ENCODE measurements at regions not wholly inside any gene's neighbourhood (a gene's known extent, or its start where the extent isn't known, plus 50 kb on each side); places are given as distances from the start of the nearest gene placed in this dataset.

- no peaks in the 10 kb centered on the region for H3K36me3 ChIP-seq (ENCODE audit: low read depth)
- H3K27ac ChIP-seq = no peak overlapping the region
- no peak overlapping the region for H3K4me2 ChIP-seq
- ChIA-PET CTCF (no interaction called here), POLR2A (ENCODE audit: unreplicated experiment) (no interaction called here)
- TF ChIP-seq, protein P1, sequence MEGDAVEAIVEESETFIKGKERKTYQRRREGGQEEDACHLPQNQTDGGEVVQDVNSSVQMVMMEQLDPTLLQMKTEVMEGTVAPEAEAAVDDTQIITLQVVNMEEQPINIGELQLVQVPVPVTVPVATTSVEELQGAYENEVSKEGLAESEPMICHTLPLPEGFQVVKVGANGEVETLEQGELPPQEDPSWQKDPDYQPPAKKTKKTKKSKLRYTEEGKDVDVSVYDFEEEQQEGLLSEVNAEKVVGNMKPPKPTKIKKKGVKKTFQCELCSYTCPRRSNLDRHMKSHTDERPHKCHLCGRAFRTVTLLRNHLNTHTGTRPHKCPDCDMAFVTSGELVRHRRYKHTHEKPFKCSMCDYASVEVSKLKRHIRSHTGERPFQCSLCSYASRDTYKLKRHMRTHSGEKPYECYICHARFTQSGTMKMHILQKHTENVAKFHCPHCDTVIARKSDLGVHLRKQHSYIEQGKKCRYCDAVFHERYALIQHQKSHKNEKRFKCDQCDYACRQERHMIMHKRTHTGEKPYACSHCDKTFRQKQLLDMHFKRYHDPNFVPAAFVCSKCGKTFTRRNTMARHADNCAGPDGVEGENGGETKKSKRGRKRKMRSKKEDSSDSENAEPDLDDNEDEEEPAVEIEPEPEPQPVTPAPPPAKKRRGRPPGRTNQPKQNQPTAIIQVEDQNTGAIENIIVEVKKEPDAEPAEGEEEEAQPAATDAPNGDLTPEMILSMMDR (conservative IDR thresholded peaks at IDR 0.05) = no peak
- TF ChIP-seq EZH2 (IDR thresholded peaks at IDR 0.05; ENCODE audit: low read depth) = no peak
- intact Hi-C loops (cut with micrococcal nuclease; ENCODE audit: unreplicated experiment) = no loop called here
- H3K27me3 ChIP-seq (ENCODE audit: insufficient read depth, low read depth) = peaks cover 97% of the 10 kb centered on the region
- no peaks in the 10 kb centered on the region for H4K20me1 ChIP-seq (ENCODE audit: insufficient read depth)
- no peak for DNase-seq
- BruUV-seq (replicated peaks) = no TSS peak
- H3F3A ChIP-seq (ENCODE audit: insufficient read depth, low read depth) = no peaks in the 10 kb centered on the region
- no peaks in the 10 kb centered on the region for H3K4me1 ChIP-seq (replicated peaks; ENCODE audit: insufficient read depth)
- no peak overlapping the region for H3K4me3 ChIP-seq
- no peak overlapping the region for H2AFZ ChIP-seq
- no peaks in the 10 kb centered on the region for H3K79me2 ChIP-seq (ENCODE audit: low read depth)
- no peaks in the 10 kb centered on the region for H3K9me3 ChIP-seq (ENCODE audit: insufficient read depth, low read depth)
- no peaks in the 10 kb centered on the region for H3K9me2 ChIP-seq (ENCODE audit: insufficient read depth)
Measured at GRCh38 chr17:79362772-79363305, 248.0 kb downstream of the RBFOX3 start.

DNA sequence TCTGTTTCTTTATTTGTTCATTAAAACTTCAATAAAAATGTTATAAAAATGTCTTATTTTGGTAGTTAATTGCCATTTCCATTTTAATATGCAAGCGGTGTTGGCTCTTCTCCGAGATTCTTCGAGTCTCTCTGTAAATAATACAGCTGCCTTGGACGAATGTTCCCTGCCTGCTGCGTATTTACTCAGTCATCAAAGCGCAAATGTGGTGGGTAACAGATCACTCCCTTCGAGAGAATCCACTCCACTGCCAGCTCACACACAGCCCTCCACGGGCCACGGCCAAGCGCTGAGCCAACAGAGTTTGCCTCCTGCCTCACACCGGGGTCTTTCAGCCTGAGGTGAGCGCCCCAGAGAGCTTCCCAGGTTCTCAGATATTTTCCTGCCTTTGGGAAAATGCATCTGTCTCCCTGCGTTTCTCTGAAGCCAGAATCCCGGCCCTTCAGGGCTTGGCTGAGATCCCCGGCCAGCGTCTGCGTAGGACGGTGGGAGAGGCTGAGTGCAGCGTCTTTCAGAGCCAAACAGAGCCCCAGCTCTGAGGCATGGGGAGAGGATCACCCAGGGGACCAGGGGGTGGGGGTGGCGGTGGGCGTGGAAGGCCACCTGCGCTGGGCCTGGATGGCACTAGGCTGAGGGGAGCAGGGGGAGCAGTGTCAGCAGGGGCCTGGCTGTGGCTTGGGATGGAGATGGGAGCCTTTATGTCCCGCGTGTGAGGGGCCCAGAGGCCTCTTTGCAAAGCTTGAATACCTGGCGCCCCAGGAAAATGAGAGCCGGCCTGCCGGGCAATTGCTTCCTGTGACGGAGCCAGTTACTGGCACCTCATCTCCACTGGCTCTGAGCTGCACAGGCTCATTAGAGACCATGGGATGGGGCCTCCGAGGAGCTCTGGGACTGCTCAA, 248.7 kb downstream of the RBFOX3 start:
- no peak overlapping the region for H2AFZ ChIP-seq
- H4K20me1 ChIP-seq (ENCODE audit: insufficient read depth) = no peaks in the 10 kb centered on the region
- TF ChIP-seq, protein P1 (conservative IDR thresholded peaks at IDR 0.05) = no peak
- no peak for TF ChIP-seq EZH2 (IDR thresholded peaks at IDR 0.05; ENCODE audit: low read depth)
- no peak overlapping the region for H3K27ac ChIP-seq
- H3F3A ChIP-seq (ENCODE audit: insufficient read depth, low read depth) = no peaks in the 10 kb centered on the region
- POLR2A ChIA-PET (ENCODE audit: unreplicated experiment) = interaction anchor here (0.5 kb wide), 1 partner anchor 287 kb away, joined by 8 read pairs; no protein-coding TSS in a partner anchor
- H3K4me2 ChIP-seq = no peak overlapping the region
- H3K27me3 ChIP-seq (ENCODE audit: insufficient read depth, low read depth) = peaks cover 94% of the 10 kb centered on the region
- no peaks in the 10 kb centered on the region for H3K9me3 ChIP-seq (ENCODE audit: insufficient read depth, low read depth)
- H3K79me2 ChIP-seq (ENCODE audit: low read depth) = no peaks in the 10 kb centered on the region
- no TSS peak for BruUV-seq (replicated peaks)
- H3K9me2 ChIP-seq (ENCODE audit: insufficient read depth) = no peaks in the 10 kb centered on the region
- intact Hi-C loops (cut with micrococcal nuclease; ENCODE audit: unreplicated experiment) = no loop called here
- no peak for DNase-seq
- no peaks in the 10 kb centered on the region for H3K4me1 ChIP-seq (replicated peaks; ENCODE audit: insufficient read depth)
- H3K4me3 ChIP-seq = no peak overlapping the region
- CTCF ChIA-PET = no interaction called here
- H3K36me3 ChIP-seq (ENCODE audit: low read depth) = no peaks in the 10 kb centered on the region

DNA sequence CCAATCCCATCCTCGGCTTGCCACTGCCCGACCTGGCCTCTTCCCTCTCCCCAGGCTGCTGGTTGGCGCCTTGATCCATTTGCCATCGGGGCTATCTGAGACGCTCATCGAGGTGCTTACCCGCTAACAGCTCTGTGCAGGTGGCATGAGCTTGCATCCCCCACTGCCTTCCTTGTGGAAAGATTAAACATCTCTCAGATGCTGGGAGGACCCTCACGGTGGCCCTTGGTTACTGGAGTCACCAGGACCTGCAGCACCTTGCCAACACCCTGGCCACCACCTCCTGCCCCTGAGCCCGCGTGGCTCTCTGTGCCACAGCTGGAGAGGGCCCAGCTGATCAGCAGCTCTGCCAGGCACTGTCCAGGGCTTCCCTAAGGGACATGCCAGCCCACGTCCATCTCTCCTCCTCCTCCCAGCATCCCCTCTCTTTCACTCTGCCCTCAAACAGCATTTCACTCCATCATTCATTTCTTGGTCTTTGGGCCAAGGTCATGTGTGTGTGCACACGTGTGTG, 249.6 kb downstream of the RBFOX3 start:
- no peaks in the 10 kb centered on the region for H4K20me1 ChIP-seq (ENCODE audit: insufficient read depth)
- intact Hi-C loops (cut with micrococcal nuclease; ENCODE audit: unreplicated experiment) = no loop called here
- no peaks in the 10 kb centered on the region for H3K4me1 ChIP-seq (replicated peaks; ENCODE audit: insufficient read depth)
- no TSS peak for BruUV-seq (replicated peaks)
- CTCF ChIA-PET = no interaction called here
- POLR2A ChIA-PET (ENCODE audit: unreplicated experiment) = interaction anchor here (0.5 kb wide), 1 partner anchor 287 kb away, joined by 8 read pairs; no protein-coding TSS in a partner anchor
- H3K79me2 ChIP-seq (ENCODE audit: low read depth) = no peaks in the 10 kb centered on the region
- no peak overlapping the region for H3K4me2 ChIP-seq
- TF ChIP-seq EZH2 (IDR thresholded peaks at IDR 0.05; ENCODE audit: low read depth) = no peak
- TF ChIP-seq, protein P1 (conservative IDR thresholded peaks at IDR 0.05) = no peak
- peaks cover 93% of the 10 kb centered on the region for H3K27me3 ChIP-seq (ENCODE audit: insufficient read depth, low read depth)
- H3K9me3 ChIP-seq (ENCODE audit: insufficient read depth, low read depth) = no peaks in the 10 kb centered on the region
- H3K36me3 ChIP-seq (ENCODE audit: low read depth) = no peaks in the 10 kb centered on the region
- DNase-seq = no peak
- no peak overlapping the region for H2AFZ ChIP-seq
- no peaks in the 10 kb centered on the region for H3F3A ChIP-seq (ENCODE audit: insufficient read depth, low read depth)
- H3K9me2 ChIP-seq (ENCODE audit: insufficient read depth) = no peaks in the 10 kb centered on the region
- no peak overlapping the region for H3K27ac ChIP-seq
- H3K4me3 ChIP-seq = no peak overlapping the region
